DOHH2 (cell line): ENCODE measurements at regions not wholly inside any gene's neighbourhood (a gene's known extent, or its start where the extent isn't known, plus 50 kb on each side); places are given as distances from the start of the nearest gene placed in this dataset.

Experiments
- H3F3A ChIP-seq: fragments of 200-600 bp; sonication (generic), shearing (Covaris generic); 2 replicates; pipeline ENCODE4 v1.6.0; 2016; ENCODE audit warnings: antibody characterized with exemption, mild to moderate bottlenecking; ENCODE audit not compliant: control insufficient read depth, insufficient read depth
- H3K27ac ChIP-seq: fragments of 200-600 bp; sonication (generic); 2 replicates; pipeline ENCODE4 v1.5.1; 2014; ENCODE audit warnings: low read depth, mild to moderate bottlenecking, low read length, moderate library complexity
- H3K27me3 ChIP-seq: fragments of 200-600 bp; sonication (generic); 2 replicates; pipeline ENCODE4 v1.6.1; 2014; ENCODE audit warnings: mild to moderate bottlenecking, low read length, mixed read lengths; ENCODE audit not compliant: control insufficient read depth
- H3K36me3 ChIP-seq: fragments of 200-600 bp; sonication (generic); 2 replicates; pipeline ENCODE4 v1.6.1; 2014; ENCODE audit warnings: mild to moderate bottlenecking, low read length, moderate library complexity, mixed read lengths; ENCODE audit not compliant: control insufficient read depth
- H3K4me1 ChIP-seq: fragments of 200-600 bp; sonication (generic); 2 replicates; pipeline ENCODE4 v1.6.1; 2014; ENCODE audit warnings: mild to moderate bottlenecking, low read length, mixed read lengths; ENCODE audit not compliant: control insufficient read depth
- H3K4me2 ChIP-seq: fragments of 200-600 bp; sonication (generic); 2 replicates; pipeline ENCODE4 v1.6.0; 2014; ENCODE audit warnings: mild to moderate bottlenecking, low read length, moderate library complexity
- H3K4me3 ChIP-seq: fragments of 200-600 bp; sonication (generic); 2 replicates; pipeline ENCODE4 v1.5.1; 2014; ENCODE audit warnings: mild to moderate bottlenecking, low read length, mixed read lengths
- H3K79me2 ChIP-seq: fragments of 200-600 bp; sonication (generic); 2 replicates; pipeline ENCODE4 v1.6.1; 2014; ENCODE audit warnings: mild to moderate bottlenecking, low read length, mixed read lengths; ENCODE audit not compliant: control insufficient read depth
- H3K9me2 ChIP-seq: fragments of 200-600 bp; sonication (generic); replicated peaks from 2 replicates; pipeline ENCODE4 v1.6.1; 2014; ENCODE audit warnings: mild to moderate bottlenecking, low read length, mixed read lengths; ENCODE audit not compliant: control insufficient read depth
- H3K9me3 ChIP-seq: fragments of 200-600 bp; sonication (generic); 2 replicates; pipeline ENCODE4 v1.6.1; 2014; ENCODE audit warnings: antibody characterized with exemption, low read length, mixed read lengths; ENCODE audit not compliant: control insufficient read depth, insufficient read depth
- H4K20me1 ChIP-seq: fragments of 200-600 bp; sonication (generic); 2 replicates; pipeline ENCODE4 v1.6.0; 2014; ENCODE audit warnings: low read depth, mild to moderate bottlenecking, antibody characterized with exemption, low read length, moderate library complexity; ENCODE audit not compliant: control insufficient read depth, insufficient read depth
- EZH2phosphoT487 ChIP-seq: fragments of 200-600 bp; sonication (generic); IDR thresholded peaks from 2 replicates; pipeline ENCODE4 v1.6.1; 2017; ENCODE audit warnings: borderline replicate concordance, mild to moderate bottlenecking, antibody characterized with exemption, low read length, moderate library complexity, mixed read lengths
- TF ChIP-seq, protein P1 (sequence below): fragments of 200-600 bp; sonication (generic); IDR thresholded peaks from one replicate; pipeline ENCODE4 v1.5.1; 2014; ENCODE audit warnings: antibody characterized with exemption, mild to moderate bottlenecking, low read depth, low read length; ENCODE audit not compliant: poor library complexity, severe bottlenecking

GRCh38 chr20:60395991-60396390 is 437.8 kb downstream of the CDH26 start:
- Histone ChIP-seq H3K4me3 (no peak overlapping the region), H3K9me3 (no peaks in the 10 kb centered on the region; the same call in 1 of the 2 replicates), H3K4me2 (no peak overlapping the region), H3F3A (no peaks in the 10 kb centered on the region), H3K79me2 (no peaks in the 10 kb centered on the region), H3K9me2 (no peaks in the 10 kb centered on the region), H3K36me3 (no peaks in the 10 kb centered on the region), H3K27me3 (no peaks in the 10 kb centered on the region), H3K4me1 (no peaks in the 10 kb centered on the region), H4K20me1 (no peaks in the 10 kb centered on the region), H3K27ac (no peak overlapping the region)
- TF ChIP-seq EZH2phosphoT487: no peak
- TF ChIP-seq, protein P1, sequence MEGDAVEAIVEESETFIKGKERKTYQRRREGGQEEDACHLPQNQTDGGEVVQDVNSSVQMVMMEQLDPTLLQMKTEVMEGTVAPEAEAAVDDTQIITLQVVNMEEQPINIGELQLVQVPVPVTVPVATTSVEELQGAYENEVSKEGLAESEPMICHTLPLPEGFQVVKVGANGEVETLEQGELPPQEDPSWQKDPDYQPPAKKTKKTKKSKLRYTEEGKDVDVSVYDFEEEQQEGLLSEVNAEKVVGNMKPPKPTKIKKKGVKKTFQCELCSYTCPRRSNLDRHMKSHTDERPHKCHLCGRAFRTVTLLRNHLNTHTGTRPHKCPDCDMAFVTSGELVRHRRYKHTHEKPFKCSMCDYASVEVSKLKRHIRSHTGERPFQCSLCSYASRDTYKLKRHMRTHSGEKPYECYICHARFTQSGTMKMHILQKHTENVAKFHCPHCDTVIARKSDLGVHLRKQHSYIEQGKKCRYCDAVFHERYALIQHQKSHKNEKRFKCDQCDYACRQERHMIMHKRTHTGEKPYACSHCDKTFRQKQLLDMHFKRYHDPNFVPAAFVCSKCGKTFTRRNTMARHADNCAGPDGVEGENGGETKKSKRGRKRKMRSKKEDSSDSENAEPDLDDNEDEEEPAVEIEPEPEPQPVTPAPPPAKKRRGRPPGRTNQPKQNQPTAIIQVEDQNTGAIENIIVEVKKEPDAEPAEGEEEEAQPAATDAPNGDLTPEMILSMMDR: no peak

GRCh38 chr20:60400567-60400966 is 442.3 kb downstream of the CDH26 start:
- H3K79me2 ChIP-seq: no peaks in the 10 kb centered on the region
- H4K20me1 ChIP-seq: no peaks in the 10 kb centered on the region
- no peak overlapping the region for H3K27ac ChIP-seq
- H3K4me3 ChIP-seq: no peak overlapping the region
- no peaks in the 10 kb centered on the region for H3K27me3 ChIP-seq
- H3K4me1 ChIP-seq: no peaks in the 10 kb centered on the region
- no peaks in the 10 kb centered on the region for H3F3A ChIP-seq
- H3K9me3 ChIP-seq: no peaks in the 10 kb centered on the region; the same call in 1 of the 2 replicates
- no peaks in the 10 kb centered on the region for H3K9me2 ChIP-seq
- H3K36me3 ChIP-seq: no peaks in the 10 kb centered on the region
- TF ChIP-seq EZH2phosphoT487: no peak
- TF ChIP-seq, protein P1: no peak
- H3K4me2 ChIP-seq: no peak overlapping the region

DNA sequence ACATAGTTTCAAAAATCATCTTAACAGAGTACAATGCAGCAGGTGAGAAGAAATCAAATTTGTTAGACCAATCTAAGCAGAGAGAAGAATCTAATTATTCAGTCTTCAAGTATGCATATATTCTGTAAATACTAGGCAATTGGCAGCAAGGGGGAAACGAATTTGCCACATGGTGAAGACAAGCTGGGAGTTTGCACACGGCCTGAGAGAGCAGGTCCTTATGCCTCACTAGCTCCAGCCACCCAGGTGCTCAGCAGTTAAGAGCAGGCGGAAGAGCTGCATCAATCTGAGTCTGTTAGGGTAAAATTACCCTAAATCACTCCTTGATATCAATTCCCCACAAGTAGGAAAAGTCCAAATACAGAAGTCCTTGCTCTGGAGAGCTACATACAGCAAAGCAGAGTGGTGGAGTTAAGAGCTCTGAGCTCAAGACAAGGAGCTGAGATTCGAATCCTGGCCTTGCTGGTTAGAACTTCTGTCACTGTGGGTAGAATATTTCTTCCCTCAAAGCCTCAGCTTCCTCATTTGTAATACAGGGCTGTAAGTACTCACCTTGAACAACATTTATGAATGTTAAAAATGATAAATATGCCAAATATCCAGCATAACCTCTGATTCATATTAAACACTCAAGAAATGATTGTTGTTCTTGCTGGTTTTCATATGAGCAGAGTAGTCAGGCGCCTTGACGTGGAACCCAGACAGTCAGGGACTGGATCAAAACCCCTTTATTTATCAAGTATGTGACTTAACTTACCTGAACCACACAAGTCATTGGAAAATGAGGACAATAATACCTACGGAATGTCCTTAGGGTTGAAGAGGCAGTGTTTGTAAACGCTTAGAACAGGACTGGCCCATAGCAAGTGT is 444.2 kb downstream of the CDH26 start:
- TF ChIP-seq EZH2phosphoT487: no peak
- Histone ChIP-seq H3K27me3 (no peaks in the 10 kb centered on the region), H3K9me3 (no peaks in the 10 kb centered on the region; the same call in 1 of the 2 replicates), H3K4me3 (no peak overlapping the region), H3K4me1 (no peaks in the 10 kb centered on the region), H3K9me2 (no peaks in the 10 kb centered on the region), H3K36me3 (no peaks in the 10 kb centered on the region), H3K27ac (no peak overlapping the region), H4K20me1 (no peaks in the 10 kb centered on the region), H3K4me2 (no peak overlapping the region), H3F3A (no peaks in the 10 kb centered on the region), H3K79me2 (no peaks in the 10 kb centered on the region)

- H3K9me2 ChIP-seq: no peaks in the 10 kb centered on the region
- H3K27ac ChIP-seq: no peak overlapping the region
- H3F3A ChIP-seq: no peaks in the 10 kb centered on the region
- no peaks in the 10 kb centered on the region for H3K4me1 ChIP-seq
- H3K36me3 ChIP-seq: no peaks in the 10 kb centered on the region
- H3K27me3 ChIP-seq: no peaks in the 10 kb centered on the region
- H3K4me2 ChIP-seq: no peak overlapping the region
- no peaks in the 10 kb centered on the region for H4K20me1 ChIP-seq
- TF ChIP-seq, protein P1: no peak
- no peak for TF ChIP-seq EZH2phosphoT487
- no peaks in the 10 kb centered on the region; the same call in 1 of the 2 replicates for H3K9me3 ChIP-seq
- H3K4me3 ChIP-seq: no peak overlapping the region
- H3K79me2 ChIP-seq: no peaks in the 10 kb centered on the region
Observed at GRCh38 chr20:60403105-60403741, 445.0 kb downstream of the CDH26 start.
